Esophagus squamous epithelium (tissue), 4 donors: ENCODE measurements at regions not wholly inside any gene's neighbourhood (a gene's known extent, or its start where the extent isn't known, plus 50 kb on each side); places are given as distances from the start of the nearest gene placed in this dataset.

Experiments used
- POLR2A ChIP-seq, 4 donors: fragments of 450-650 bp; IDR thresholded peaks; one replicate each; pipeline ENCODE4 v1.6.1; 2017; ENCODE audit warnings: antibody characterized with exemption in 4 of 4, mild to moderate bottlenecking in 4 of 4, moderate library complexity in 3 of 4
- TF ChIP-seq, protein P1 (sequence below), 6 experiments: fragments of 450-650 bp in 4 of 6; fragments of 200-600 bp in 2 of 6; sonication (generic) in 2 of 6; IDR thresholded peaks; one replicate each; pipeline ENCODE4 v1.5.1; 2016 to 2019; ENCODE audit warnings: antibody characterized with exemption in 6 of 6, mild to moderate bottlenecking in 4 of 6, moderate library complexity in 4 of 6

DNA sequence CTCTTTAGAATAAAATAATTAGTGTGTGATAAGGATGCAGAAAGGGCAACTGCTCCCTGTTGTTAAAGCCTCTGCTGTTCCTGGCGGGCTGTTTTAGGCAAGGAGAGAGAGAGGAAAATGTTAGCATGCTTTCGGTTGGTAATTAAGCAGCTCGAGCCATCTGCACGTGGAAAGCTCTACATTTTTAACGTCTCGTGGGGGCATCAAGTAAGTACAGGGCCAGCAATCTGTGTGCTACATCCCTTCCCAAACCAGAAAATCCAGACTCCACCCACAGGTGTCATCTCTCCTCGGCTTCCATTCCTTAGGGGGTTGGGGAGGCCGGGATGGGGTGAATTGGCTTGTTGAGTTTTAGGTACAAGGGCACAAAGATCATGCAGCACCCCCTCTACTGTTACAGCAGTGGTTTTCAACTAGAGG is 62.4 kb upstream of the MARCHF10 start:
- TF ChIP-seq, protein P1, sequence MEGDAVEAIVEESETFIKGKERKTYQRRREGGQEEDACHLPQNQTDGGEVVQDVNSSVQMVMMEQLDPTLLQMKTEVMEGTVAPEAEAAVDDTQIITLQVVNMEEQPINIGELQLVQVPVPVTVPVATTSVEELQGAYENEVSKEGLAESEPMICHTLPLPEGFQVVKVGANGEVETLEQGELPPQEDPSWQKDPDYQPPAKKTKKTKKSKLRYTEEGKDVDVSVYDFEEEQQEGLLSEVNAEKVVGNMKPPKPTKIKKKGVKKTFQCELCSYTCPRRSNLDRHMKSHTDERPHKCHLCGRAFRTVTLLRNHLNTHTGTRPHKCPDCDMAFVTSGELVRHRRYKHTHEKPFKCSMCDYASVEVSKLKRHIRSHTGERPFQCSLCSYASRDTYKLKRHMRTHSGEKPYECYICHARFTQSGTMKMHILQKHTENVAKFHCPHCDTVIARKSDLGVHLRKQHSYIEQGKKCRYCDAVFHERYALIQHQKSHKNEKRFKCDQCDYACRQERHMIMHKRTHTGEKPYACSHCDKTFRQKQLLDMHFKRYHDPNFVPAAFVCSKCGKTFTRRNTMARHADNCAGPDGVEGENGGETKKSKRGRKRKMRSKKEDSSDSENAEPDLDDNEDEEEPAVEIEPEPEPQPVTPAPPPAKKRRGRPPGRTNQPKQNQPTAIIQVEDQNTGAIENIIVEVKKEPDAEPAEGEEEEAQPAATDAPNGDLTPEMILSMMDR (IDR thresholded peaks at IDR 0.05), result no peak
- TF ChIP-seq POLR2A (IDR thresholded peaks at IDR 0.05), result no peak
